Smooth muscle cell (in vitro differentiated cells): ENCODE measurements at regions not wholly inside any gene's neighbourhood (a gene's known extent, or its start where the extent isn't known, plus 50 kb on each side); places are given as distances from the start of the nearest gene placed in this dataset.

Experiments
- DNase-seq: peaks from one replicate; lab custom pipeline; 2025; ENCODE audit not compliant: unreplicated experiment; lab: John Stamatoyannopoulos, UW
- H2AFZ ChIP-seq: fragments of 200-600 bp; sonication (generic); 2 replicates; pipeline ENCODE4 v1.6.0; 2016; ENCODE audit warnings: antibody characterized with exemption, low read depth, mild to moderate bottlenecking
- H3F3A ChIP-seq: fragments of 200-600 bp; sonication (generic); 2 replicates; pipeline ENCODE4 v1.6.0; 2017; ENCODE audit warnings: antibody characterized with exemption, low read depth
- H3K27ac ChIP-seq: fragments of 200-600 bp; sonication (generic); 2 replicates; pipeline ENCODE4 v1.5.1; 2016; ENCODE audit warnings: low read depth, mild to moderate bottlenecking
- H3K27me3 ChIP-seq: fragments of 200-600 bp; sonication (generic); 2 replicates; pipeline ENCODE4 v1.6.1; 2016; ENCODE audit warnings: low read depth, mild to moderate bottlenecking
- H3K36me3 ChIP-seq: fragments of 200-600 bp; sonication (generic); 2 replicates; pipeline ENCODE4 v1.5.1; 2016; ENCODE audit warnings: low read depth
- H3K4me1 ChIP-seq: fragments of 200-600 bp; sonication (generic); 2 replicates; pipeline ENCODE4 v1.5.1; 2016; ENCODE audit warnings: low read depth
- H3K4me2 ChIP-seq: fragments of 200-600 bp; sonication (generic); 2 replicates; pipeline ENCODE4 v1.6.0; 2016; ENCODE audit warnings: mild to moderate bottlenecking
- H3K4me3 ChIP-seq: fragments of 200-600 bp; sonication (generic); 2 replicates; pipeline ENCODE4 v1.5.1; 2016; ENCODE audit warnings: mild to moderate bottlenecking
- H3K79me2 ChIP-seq: fragments of 200-600 bp; sonication (generic); 2 replicates; pipeline ENCODE4 v1.6.0; 2016; ENCODE audit warnings: low read depth, mild to moderate bottlenecking
- H3K9ac ChIP-seq: fragments of 200-600 bp; sonication (generic); 2 replicates; pipeline ENCODE4 v1.6.0; 2016; ENCODE audit warnings: low read depth
- H3K9me3 ChIP-seq: fragments of 200-600 bp; sonication (generic); replicated peaks from 2 replicates; pipeline ENCODE4 v1.5.1; 2016; ENCODE audit warnings: low read depth
- H4K20me1 ChIP-seq: fragments of 200-600 bp; sonication (generic); 2 replicates; pipeline ENCODE4 v1.6.0; 2016; ENCODE audit warnings: low read depth
- CTCF ChIP-seq: fragments of 200-600 bp; sonication (generic); IDR thresholded peaks from 2 replicates; pipeline ENCODE4 v1.5.1; 2017; ENCODE audit warnings: borderline replicate concordance, mild to moderate bottlenecking, antibody characterized with exemption; ENCODE audit not compliant: insufficient read depth, poor library complexity, severe bottlenecking
- WGBS: methylation state at CpG from one replicate; pipeline ENCODE4 v1.1.7; 2016; ENCODE audit warnings: low lambda C conversion rate; 5-methylcytosine and 5-hydroxymethylcytosine counted together

- no peaks in the 10 kb centered on the region for H3F3A ChIP-seq
- no peak overlapping the region for H3K4me3 ChIP-seq
- 45% methylated on average over 3 of the region's 3 CpGs for WGBS
- H4K20me1 ChIP-seq = no peaks in the 10 kb centered on the region
- H3K79me2 ChIP-seq = no peaks in the 10 kb centered on the region
- TF ChIP-seq CTCF = no peak
- no peak overlapping the region for H3K27ac ChIP-seq
- no peak for DNase-seq
- no peak overlapping the region for H3K4me2 ChIP-seq
- peak overlapping the region; percentile 24 for H2AFZ ChIP-seq
- no peaks in the 10 kb centered on the region for H3K9me3 ChIP-seq
- H3K4me1 ChIP-seq = no peaks in the 10 kb centered on the region
- no peak overlapping the region for H3K9ac ChIP-seq
- H3K27me3 ChIP-seq = no peaks in the 10 kb centered on the region
- H3K36me3 ChIP-seq = no peaks in the 10 kb centered on the region
These were observed 331.2 kb downstream of the PAPSS1 start for GRCh38 chr4:107388736-107389274.

GRCh38 chr4:107380836-107381438 lies 339.1 kb downstream of the PAPSS1 start:
- no peaks in the 10 kb centered on the region for H4K20me1 ChIP-seq
- H2AFZ ChIP-seq = no peak overlapping the region
- H3K4me3 ChIP-seq = no peak overlapping the region
- peak overlapping the region; percentile 14 for H3K27ac ChIP-seq
- H3F3A ChIP-seq = no peaks in the 10 kb centered on the region
- no peak for TF ChIP-seq CTCF
- 92% methylated on average over 20 of the region's 20 CpGs for WGBS
- H3K79me2 ChIP-seq = no peaks in the 10 kb centered on the region
- no peaks in the 10 kb centered on the region for H3K36me3 ChIP-seq
- no peaks in the 10 kb centered on the region for H3K9me3 ChIP-seq
- no peaks in the 10 kb centered on the region for H3K27me3 ChIP-seq
- no peak overlapping the region for H3K9ac ChIP-seq
- H3K4me2 ChIP-seq = no peak overlapping the region
- no peak for DNase-seq
- H3K4me1 ChIP-seq = peaks cover 10% of the 10 kb centered on the region

- no peak for DNase-seq
- no peaks in the 10 kb centered on the region for H3K36me3 ChIP-seq
- H3K27ac ChIP-seq = peak overlapping the region; percentile 87
- no peak overlapping the region for H3K4me2 ChIP-seq
- H3K4me3 ChIP-seq = no peak overlapping the region
- H3K9me3 ChIP-seq = no peaks in the 10 kb centered on the region
- no peaks in the 10 kb centered on the region for H3F3A ChIP-seq
- no peaks in the 10 kb centered on the region for H3K27me3 ChIP-seq
- TF ChIP-seq CTCF = no peak
- H2AFZ ChIP-seq = peak overlapping the region; percentile 94
- peaks cover 10% of the 10 kb centered on the region for H3K4me1 ChIP-seq
- no peaks in the 10 kb centered on the region for H3K79me2 ChIP-seq
- no peaks in the 10 kb centered on the region for H4K20me1 ChIP-seq
- H3K9ac ChIP-seq = peak overlapping the region; percentile 80
- WGBS = 94% methylated on average over 4 of the region's 4 CpGs
These were observed 339.8 kb downstream of the PAPSS1 start for GRCh38 chr4:107380190-107380589.
